HEK293 (cell line): ENCODE measurements at regions not wholly inside any gene's neighbourhood (a gene's known extent, or its start where the extent isn't known, plus 50 kb on each side); places are given as distances from the start of the nearest gene placed in this dataset.

Experiments used
- CTCF ChIA-PET: fragments of 350-600 bp; formaldehyde crosslinking; extraction: SDS; loops from one replicate; lab custom pipeline; 2021; ENCODE audit warnings: antibody characterized with exemption; lab: Yijun Ruan, JAX
- POLR2A ChIA-PET: fragments of 300-600 bp; formaldehyde crosslinking; extraction: SDS; loops from one replicate; lab custom pipeline; 2020; ENCODE audit warnings: antibody characterized with exemption, inconsistent platforms; lab: Yijun Ruan, JAX
- H3K27ac ChIP-seq: fragments of 200-500 bp; sonication (Bioruptor generic); 2 replicates; pipeline ENCODE4 v1.5.1; 2014; ENCODE audit warnings: low read depth, low read length, control low read depth, inconsistent platforms; ENCODE audit errors: extremely low read depth
- H3K36me3 ChIP-seq, 2 experiments: fragments of 200-500 bp in 1 of 2; sonication (Bioruptor generic) in 1 of 2; 1 replicate in 1 of 2; 2 replicates in 1 of 2; pipeline ENCODE4 v1.5.1; 2014 to 2017; ENCODE audit warnings: inconsistent platforms in 2 of 2, low read length in 2 of 2; ENCODE audit not compliant: control insufficient read depth in 2 of 2, insufficient read depth in 1 of 2
- H3K4me1 ChIP-seq: fragments of 200-500 bp; sonication (Bioruptor generic); 2 replicates; pipeline ENCODE4 v1.5.1; 2014; ENCODE audit warnings: mild to moderate bottlenecking, low read length, inconsistent platforms; ENCODE audit not compliant: control insufficient read depth, insufficient read depth
- H3K4me3 ChIP-seq: 2 replicates; pipeline ENCODE4 v1.5.1; 2011; ENCODE audit warnings: low read depth, mild to moderate bottlenecking, control low read depth, low read length, moderate library complexity
- H3K9me3 ChIP-seq: fragments of 200-500 bp; sonication (Bioruptor generic); 2 replicates; pipeline ENCODE4 v1.5.1; 2014; ENCODE audit warnings: low read depth, low read length, inconsistent platforms; ENCODE audit not compliant: control insufficient read depth, insufficient read depth
- GLIS2 ChIP-seq: fragments of 450-650 bp; formaldehyde crosslinking; IDR thresholded peaks from 2 replicates; pipeline ENCODE4 v1.5.1; 2016; ENCODE audit warnings: missing biosample characterization, missing genetic modification characterization
- KLF9 ChIP-seq: fragments of 450-650 bp; formaldehyde crosslinking; IDR thresholded peaks from 2 replicates; pipeline ENCODE4 v1.5.1; 2016; ENCODE audit warnings: missing biosample characterization, missing genetic modification characterization, low read depth
- PBX3 ChIP-seq: sonication (generic); formaldehyde crosslinking; IDR thresholded peaks from 2 replicates; pipeline ENCODE4 v1.8.1; 2022; ENCODE audit warnings: mild to moderate bottlenecking, moderate library complexity, missing genetic modification reagents
- REST ChIP-seq: fragments of 450-650 bp; formaldehyde crosslinking; IDR thresholded peaks from 2 replicates; pipeline ENCODE4 v1.5.1; 2016; ENCODE audit warnings: missing biosample characterization, missing genetic modification characterization
- ZBTB17 ChIP-seq: fragments of 450-650 bp; formaldehyde crosslinking; IDR thresholded peaks from 2 replicates; pipeline ENCODE4 v1.5.1; 2016; ENCODE audit warnings: missing biosample characterization, missing genetic modification characterization
- ZNF146 ChIP-seq: fragments of 450-650 bp; formaldehyde crosslinking; IDR thresholded peaks from 2 replicates; pipeline ENCODE4 v1.5.1; 2016; ENCODE audit warnings: missing biosample characterization, missing genetic modification characterization
- ZNF214 ChIP-seq: fragments of 450-650 bp; formaldehyde crosslinking; IDR thresholded peaks from 2 replicates; pipeline ENCODE4 v1.5.1; 2017; ENCODE audit warnings: missing biosample characterization, mild to moderate bottlenecking, missing genetic modification characterization, borderline replicate concordance
- ZNF449 ChIP-seq: fragments of 450-650 bp; formaldehyde crosslinking; IDR thresholded peaks from 2 replicates; pipeline ENCODE4 v1.5.1; 2017; ENCODE audit warnings: missing biosample characterization, mild to moderate bottlenecking, missing genetic modification characterization, moderate library complexity
- ZNF473 ChIP-seq: fragments of 450-650 bp; formaldehyde crosslinking; IDR thresholded peaks from 2 replicates; pipeline ENCODE4 v1.5.1; 2017; ENCODE audit warnings: missing biosample characterization, missing genetic modification characterization
- ZNF549 ChIP-seq: fragments of 450-650 bp; IDR thresholded peaks from 2 replicates; pipeline ENCODE4 v1.5.1; 2018; ENCODE audit warnings: missing biosample characterization, missing genetic modification characterization, mild to moderate bottlenecking, inconsistent platforms, moderate library complexity
- ZNF600 ChIP-seq: fragments of 450-650 bp; formaldehyde crosslinking; IDR thresholded peaks from 2 replicates; pipeline ENCODE4 v1.5.1; 2016; ENCODE audit warnings: missing biosample characterization, missing genetic modification characterization
- ZNF837 ChIP-seq: fragments of 450-650 bp; formaldehyde crosslinking; IDR thresholded peaks from 2 replicates; pipeline ENCODE4 v1.5.1; 2016; ENCODE audit warnings: missing biosample characterization, missing genetic modification characterization
- ZNF843 ChIP-seq: fragments of 450-650 bp; formaldehyde crosslinking; IDR thresholded peaks from 2 replicates; pipeline ENCODE4 v1.5.1; 2016; ENCODE audit warnings: missing biosample characterization, missing genetic modification characterization
- ZSCAN4 ChIP-seq: fragments of 450-650 bp; formaldehyde crosslinking; IDR thresholded peaks from 2 replicates; pipeline ENCODE4 v1.5.1; 2017; ENCODE audit warnings: missing biosample characterization, missing genetic modification characterization

GRCh38 chr3:177905173-177906125 lies 630.8 kb upstream of the KCNMB2 start:
- ChIA-PET CTCF (no interaction called here), POLR2A (no interaction called here)
- no peaks in the 10 kb centered on the region for H3K36me3 ChIP-seq
- no peak overlapping the region for H3K4me3 ChIP-seq
- H3K4me1 ChIP-seq, result no peaks in the 10 kb centered on the region
- no peak for TF ChIP-seq ZNF843
- TF ChIP-seq REST, result no peak
- TF ChIP-seq GLIS2, result no peak
- TF ChIP-seq ZNF214 (tag by site-specific recombination), result no peak
- H3K27ac ChIP-seq, result no peak overlapping the region
- no peaks in the 10 kb centered on the region for H3K9me3 ChIP-seq

- no peaks in the 10 kb centered on the region for H3K36me3 ChIP-seq
- no peaks in the 10 kb centered on the region for H3K4me1 ChIP-seq
- H3K27ac ChIP-seq, result no peak overlapping the region
- no peak overlapping the region for H3K4me3 ChIP-seq
- CTCF ChIA-PET, result no interaction called here
- H3K9me3 ChIP-seq, result no peaks in the 10 kb centered on the region
- TF ChIP-seq KLF9 (tag by site-specific recombination) (no peak), ZNF549 (no peak), ZNF837 (tag by site-specific recombination) (no peak), ZNF600 (no peak), ZBTB17 (tag by site-specific recombination) (no peak), ZNF146 (no peak), PBX3 (no peak), ZNF473 (tag by site-specific recombination) (no peak), ZNF449 (no peak), ZSCAN4 (tag by site-specific recombination) (no peak)
- TF ChIP-seq, all 188 proteins: peak for 0
- POLR2A ChIA-PET, result no interaction called here
These were observed 630.1 kb upstream of the KCNMB2 start for GRCh38 chr3:177906126-177906511.
